B cell (primary cell): ENCODE measurements at regions not wholly inside any gene's neighbourhood (a gene's known extent, or its start where the extent isn't known, plus 50 kb on each side); places are given as distances from the start of the nearest gene placed in this dataset.
"Not testable (repeated sequence)": the region's sequence is repeated elsewhere in the genome, so short reads cannot be mapped to it uniquely, and the experiment has no call there.

ENCODE experiments used
- ATAC-seq: fragments of 200-7000 bp; cut with Tn5 transposase; one replicate; pipeline ENCODE4 v1.10.0; 2021; ENCODE audit warnings: low read depth, mild to moderate bottlenecking, moderate number of reproducible peaks, moderate library complexity
- CTCF ChIA-PET: fragments of 350-600 bp; sonication (Branson Sonifier 250); formaldehyde crosslinking; loops from one replicate; lab custom pipeline; 2021; ENCODE audit warnings: antibody characterized with exemption, inconsistent platforms; lab: Charles Lee
- POLR2A ChIA-PET: fragments of 350-600 bp; sonication (Branson Sonifier 250); formaldehyde crosslinking; loops from one replicate; lab custom pipeline; 2021; ENCODE audit warnings: antibody characterized with exemption; lab: Charles Lee
- DNase-seq: peaks from one replicate; pipeline ENCODE4 v3.0.0; 2013
- H2AFZ ChIP-seq: 2 replicates; pipeline ENCODE4 v1.6.1; 2012; ENCODE audit warnings: mild to moderate bottlenecking, low read depth, low read length; ENCODE audit not compliant: insufficient read depth, poor library complexity, severe bottlenecking
- H3K27ac ChIP-seq, 2 donors: 1 replicate in 1 of 2; 2 replicates in 1 of 2; pipeline ENCODE4 v1.5.1; 2012 to 2013; ENCODE audit warnings: low read length in 2 of 2, mild to moderate bottlenecking in 2 of 2, moderate library complexity in 1 of 2
- H3K27me3 ChIP-seq, 4 experiments: fragments of 200-600 bp in 1 of 4; sonication (generic) in 1 of 4; replicated peaks in 1 of 4; 1 replicate in 2 of 4; 2 replicates in 2 of 4; pipeline versions ENCODE4 v1.6.1 to v1.7.0; 2013 to 2016; ENCODE audit warnings: low read length in 3 of 4, mild to moderate bottlenecking in 2 of 4, mixed read lengths in 1 of 4, moderate library complexity in 1 of 4; ENCODE audit not compliant: insufficient read depth in 4 of 4, control insufficient read depth in 3 of 4; ENCODE audit errors: control extremely low read depth in 1 of 4
- H3K36me3 ChIP-seq, 2 experiments: replicated peaks in 1 of 2; 1 replicate in 1 of 2; 2 replicates in 1 of 2; pipeline versions ENCODE4 v1.6.1 to v1.7.1; 2013; ENCODE audit warnings: low read length in 1 of 2; ENCODE audit not compliant: insufficient read depth in 2 of 2, control insufficient read depth in 1 of 2; ENCODE audit errors: control extremely low read depth in 1 of 2, extremely low read depth in 1 of 2
- H3K4me1 ChIP-seq, 2 donors: fragments of 200-600 bp in 1 of 2; sonication (generic) in 1 of 2; 1 replicate in 1 of 2; 2 replicates in 1 of 2; pipeline versions ENCODE4 v1.5.1 to v1.6.1; 2013 to 2017; ENCODE audit warnings: low read length in 2 of 2; ENCODE audit not compliant: control insufficient read depth in 2 of 2, insufficient read depth in 2 of 2
- H3K4me2 ChIP-seq: replicated peaks from 2 replicates; pipeline ENCODE3; 2012; ENCODE audit warnings: mild to moderate bottlenecking, low read depth, low read length; ENCODE audit not compliant: poor library complexity, severe bottlenecking
- H3K4me3 ChIP-seq, 5 experiments: fragments of 200-600 bp in 1 of 5; sonication (generic) in 1 of 5; 1 replicate in 3 of 5; 2 replicates in 2 of 5; pipeline versions ENCODE4 v1.5.1 to v1.7.0; 2011 to 2016; ENCODE audit warnings: low read length in 4 of 5, mild to moderate bottlenecking in 4 of 5, low read depth in 2 of 5, control low read depth in 1 of 5, moderate library complexity in 1 of 5; ENCODE audit not compliant: insufficient read depth in 1 of 5; ENCODE audit errors: control extremely low read depth in 1 of 5, extremely low read depth in 1 of 5
- H3K79me2 ChIP-seq: fragments of 200-600 bp; sonication (generic); one replicate; pipeline ENCODE4 v1.6.0; 2016; ENCODE audit warnings: low read length; ENCODE audit not compliant: control insufficient read depth, insufficient read depth
- H3K9ac ChIP-seq: fragments of 200-600 bp; sonication (generic); 2 replicates; pipeline ENCODE4 v1.6.1; 2017; ENCODE audit warnings: mild to moderate bottlenecking, low read length, moderate library complexity
- H3K9me3 ChIP-seq, 3 donors: one replicate each; pipeline versions ENCODE4 v1.6.1 to v1.7.1; 2013; ENCODE audit warnings: low read length in 2 of 3; ENCODE audit not compliant: control insufficient read depth in 2 of 3, insufficient read depth in 1 of 3; ENCODE audit errors: control extremely low read depth in 1 of 3
- H4K20me1 ChIP-seq: 2 replicates; pipeline ENCODE4 v1.6.0; 2012; ENCODE audit warnings: mild to moderate bottlenecking, low read length; ENCODE audit not compliant: insufficient read depth, control insufficient read depth, poor library complexity, severe bottlenecking
- H3K27ac Mint-ChIP-seq: one replicate; pipeline ENCODE4 v1.8.0; 2021; ENCODE audit warnings: mixed read lengths
- H3K27me3 Mint-ChIP-seq: one replicate; pipeline ENCODE4 v1.8.0; 2021; ENCODE audit warnings: mixed read lengths
- H3K4me1 Mint-ChIP-seq: one replicate; pipeline ENCODE4 v1.8.0; 2021; ENCODE audit warnings: mixed read lengths
- H3K4me3 Mint-ChIP-seq: one replicate; pipeline ENCODE4 v1.8.0; 2021; ENCODE audit warnings: mixed read lengths
- H3K9me3 Mint-ChIP-seq: one replicate; pipeline ENCODE4 v1.8.0; 2022; ENCODE audit warnings: mixed read lengths; ENCODE audit not compliant: insufficient read depth
- CTCF ChIP-seq: fragments of 200-600 bp; IDR thresholded peaks from one replicate; pipeline ENCODE4 v1.8.0; 2022; ENCODE audit warnings: antibody characterized with exemption, mild to moderate bottlenecking
- EZH2 ChIP-seq: IDR thresholded peaks from 2 replicates; pipeline ENCODE4 v1.6.1; 2012; ENCODE audit warnings: borderline replicate concordance, low read depth, mild to moderate bottlenecking, moderate library complexity, low read length; ENCODE audit not compliant: insufficient read depth, poor library complexity, severe bottlenecking
- WGBS: methylation state at CpG from one replicate; pipeline ENCODE4 v1.1.5; 2013; ENCODE audit warnings: missing lambda C conversion rate; ENCODE audit not compliant: insufficient coverage; 5-methylcytosine and 5-hydroxymethylcytosine counted together
- intact Hi-C: fragments of 100-400 bp; cut with micrococcal nuclease; formaldehyde crosslinking; loops from one replicate; pipeline ENCODE4 v1.10.0; 2022

GRCh38 chr13:61095885-61096284, 319.8 kb downstream of the PCDH20 start:
- CTCF ChIA-PET = no interaction called here
- Histone ChIP-seq H3K4me2 (no peak overlapping the region), H3K79me2 (no peaks in the 10 kb centered on the region), H3K4me1 (no peaks in the 10 kb centered on the region), H3K4me3 (no peak overlapping the region), H3K9me3 (peaks cover 0 to 2% (median 0%) of the 10 kb centered on the region in 3 donors), H4K20me1 (no peaks in the 10 kb centered on the region), H3K36me3 (no peaks in the 10 kb centered on the region), H3K27me3 (no peaks in the 10 kb centered on the region), H3K9ac (no peak overlapping the region), H3K27ac (no peak overlapping the region), H2AFZ (no peak overlapping the region)
- intact Hi-C loops = no loop called here
- Mint-ChIP-seq H3K27me3 (no peaks in the 10 kb centered on the region), H3K27ac (no peak overlapping the region), H3K4me3 (no peak overlapping the region), H3K9me3 (no peaks in the 10 kb centered on the region), H3K4me1 (no peaks in the 10 kb centered on the region)
- DNase-seq (no peak), ATAC-seq (no peak)
- POLR2A ChIA-PET = no interaction called here
- TF ChIP-seq CTCF (no peak), EZH2 (no peak)

GRCh38 chr13:61094865-61095264, 320.8 kb downstream of the PCDH20 start:
- H3K79me2 ChIP-seq = no peaks in the 10 kb centered on the region
- ATAC-seq (no peak), DNase-seq (no peak)
- H3K9ac ChIP-seq = no peak overlapping the region
- POLR2A ChIA-PET = no interaction called here
- TF ChIP-seq EZH2 (no peak), CTCF (no peak)
- no peaks in the 10 kb centered on the region for H3K36me3 ChIP-seq
- H3K4me3 Mint-ChIP-seq = no peak overlapping the region
- H3K27me3 Mint-ChIP-seq = no peaks in the 10 kb centered on the region
- no peaks in the 10 kb centered on the region for H3K4me1 Mint-ChIP-seq
- CTCF ChIA-PET = no interaction called here
- H3K27me3 ChIP-seq = no peaks in the 10 kb centered on the region
- no peaks in the 10 kb centered on the region for H3K4me1 ChIP-seq
- H3K4me3 ChIP-seq = no peak overlapping the region
- no peaks in the 10 kb centered on the region for H4K20me1 ChIP-seq
- H3K9me3 Mint-ChIP-seq = no peaks in the 10 kb centered on the region
- peaks cover 0 to 2% (median 0%) of the 10 kb centered on the region in 3 donors for H3K9me3 ChIP-seq
- no peak overlapping the region for H3K27ac Mint-ChIP-seq
- no peak overlapping the region for H2AFZ ChIP-seq
- intact Hi-C loops = no loop called here
- no peak overlapping the region for H3K27ac ChIP-seq
- H3K4me2 ChIP-seq = no peak overlapping the region

- H3K4me1 Mint-ChIP-seq, H3K4me3 Mint-ChIP-seq, H3K36me3 ChIP-seq, DNase-seq, H4K20me1 ChIP-seq, H3K4me1 ChIP-seq, ATAC-seq, H3K9me3 Mint-ChIP-seq, H3K9ac ChIP-seq, H3K27ac Mint-ChIP-seq, H3K9me3 ChIP-seq, H3K79me2 ChIP-seq, H3K4me2 ChIP-seq, H3K27me3 Mint-ChIP-seq, H3K4me3 ChIP-seq, H3K27ac ChIP-seq, POLR2A ChIA-PET, H2AFZ ChIP-seq, CTCF ChIA-PET, intact Hi-C loops, H3K27me3 ChIP-seq: not testable (repeated sequence)
- WGBS = 75% methylated on average over 6 of the region's 8 CpGs
Measured at GRCh38 chr13:61089894-61090293, 325.8 kb downstream of the PCDH20 start.
